HEK293T (cell line): ENCODE measurements at regions not wholly inside any gene's neighbourhood (a gene's known extent, or its start where the extent isn't known, plus 50 kb on each side); places are given as distances from the start of the nearest gene placed in this dataset.

Experiments
- ELF4 ChIP-seq: fragments of 450-650 bp; IDR thresholded peaks from 2 replicates; pipeline ENCODE4 v1.6.1; 2017; ENCODE audit warnings: antibody characterized with exemption
- HDGF ChIP-seq: fragments of 450-650 bp; IDR thresholded peaks from 2 replicates; pipeline ENCODE4 v1.6.1; 2017; ENCODE audit warnings: antibody characterized with exemption, borderline replicate concordance
- SP1 ChIP-seq: fragments of 450-650 bp; IDR thresholded peaks from 2 replicates; pipeline ENCODE4 v1.6.1; 2017

GRCh38 chr2:150228936-150229335 is 258.5 kb downstream of the RND3 start:
- no peak for TF ChIP-seq ELF4
- TF ChIP-seq SP1 = no peak
- no peak for TF ChIP-seq HDGF
